GM13977 (cell line): ENCODE measurements at regions not wholly inside any gene's neighbourhood (a gene's known extent, or its start where the extent isn't known, plus 50 kb on each side); places are given as distances from the start of the nearest gene placed in this dataset.

Source experiments
- DNase-seq: peaks from one replicate; pipeline ENCODE4 v3.0.0; 2012; ENCODE audit warnings: low spot score
- in situ Hi-C: fragments of 300-500 bp; cut with MboI; formaldehyde crosslinking; loops from one replicate; pipeline ENCODE4 v1.12.0; 2022; ENCODE audit warnings: low sequenced_read_pairs, low pct_unique_long_range_greater_than_20kb, mixed read lengths, inconsistent platforms; ENCODE audit not compliant: unreplicated experiment
- TF ChIP-seq, protein P1 (sequence below): IDR thresholded peaks from 2 replicates; pipeline ENCODE4 v1.5.1; 2012; ENCODE audit warnings: mild to moderate bottlenecking, control low read depth; ENCODE audit not compliant: insufficient read depth; ENCODE audit errors: extremely low read depth, missing control alignments

DNA sequence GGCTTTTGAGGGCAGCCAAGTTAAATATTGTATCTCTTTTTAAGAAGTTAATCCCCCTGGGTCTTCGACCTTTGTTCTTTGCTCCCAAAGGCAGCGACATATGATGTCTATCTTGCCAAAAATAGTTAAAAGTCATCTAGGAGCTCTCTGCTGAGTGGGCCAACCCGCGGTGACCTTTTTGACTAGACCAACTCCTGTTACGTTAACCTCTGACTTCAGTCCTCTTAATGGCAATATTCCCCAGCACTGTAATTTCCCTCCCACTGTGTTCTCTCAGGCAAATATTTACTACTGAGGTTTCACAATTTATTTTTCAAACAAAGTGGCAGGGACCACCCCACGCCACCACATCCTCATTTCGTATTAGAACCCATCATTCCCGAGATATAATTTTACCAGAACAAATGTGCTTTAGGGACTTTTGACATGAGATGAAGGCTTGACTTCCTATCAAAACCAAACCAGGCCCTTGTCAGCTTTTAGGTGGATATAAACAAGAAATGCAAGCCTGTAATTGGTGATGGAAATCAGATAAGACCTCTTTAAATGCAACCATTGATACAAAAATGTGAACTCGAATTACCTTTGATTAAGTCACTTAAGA is 764.7 kb downstream of the SATB2 start:
- in situ Hi-C loops, result no loop called here
- no peak for DNase-seq
- TF ChIP-seq, protein P1, sequence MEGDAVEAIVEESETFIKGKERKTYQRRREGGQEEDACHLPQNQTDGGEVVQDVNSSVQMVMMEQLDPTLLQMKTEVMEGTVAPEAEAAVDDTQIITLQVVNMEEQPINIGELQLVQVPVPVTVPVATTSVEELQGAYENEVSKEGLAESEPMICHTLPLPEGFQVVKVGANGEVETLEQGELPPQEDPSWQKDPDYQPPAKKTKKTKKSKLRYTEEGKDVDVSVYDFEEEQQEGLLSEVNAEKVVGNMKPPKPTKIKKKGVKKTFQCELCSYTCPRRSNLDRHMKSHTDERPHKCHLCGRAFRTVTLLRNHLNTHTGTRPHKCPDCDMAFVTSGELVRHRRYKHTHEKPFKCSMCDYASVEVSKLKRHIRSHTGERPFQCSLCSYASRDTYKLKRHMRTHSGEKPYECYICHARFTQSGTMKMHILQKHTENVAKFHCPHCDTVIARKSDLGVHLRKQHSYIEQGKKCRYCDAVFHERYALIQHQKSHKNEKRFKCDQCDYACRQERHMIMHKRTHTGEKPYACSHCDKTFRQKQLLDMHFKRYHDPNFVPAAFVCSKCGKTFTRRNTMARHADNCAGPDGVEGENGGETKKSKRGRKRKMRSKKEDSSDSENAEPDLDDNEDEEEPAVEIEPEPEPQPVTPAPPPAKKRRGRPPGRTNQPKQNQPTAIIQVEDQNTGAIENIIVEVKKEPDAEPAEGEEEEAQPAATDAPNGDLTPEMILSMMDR, result no peak

DNA sequence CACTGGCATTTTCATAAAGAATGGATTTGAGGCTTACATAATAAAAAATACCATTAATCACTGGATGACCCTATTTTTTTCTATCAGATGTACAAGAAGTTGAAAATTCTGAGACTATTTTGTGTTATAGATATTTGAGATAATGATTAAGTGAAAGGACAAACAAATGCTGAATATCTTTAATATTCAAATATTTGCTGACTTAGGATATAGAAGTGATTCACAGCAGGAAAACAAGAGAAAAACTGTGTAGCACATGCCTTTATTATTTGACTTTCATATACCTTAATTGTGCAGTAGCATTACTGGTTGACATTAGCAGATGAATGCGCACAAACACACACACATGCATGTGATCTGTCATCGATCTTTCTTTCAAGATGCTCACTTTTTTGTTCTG is 766.5 kb downstream of the SATB2 start:
- TF ChIP-seq, protein P1, result no peak
- in situ Hi-C loops, result no loop called here
- no peak for DNase-seq

DNA sequence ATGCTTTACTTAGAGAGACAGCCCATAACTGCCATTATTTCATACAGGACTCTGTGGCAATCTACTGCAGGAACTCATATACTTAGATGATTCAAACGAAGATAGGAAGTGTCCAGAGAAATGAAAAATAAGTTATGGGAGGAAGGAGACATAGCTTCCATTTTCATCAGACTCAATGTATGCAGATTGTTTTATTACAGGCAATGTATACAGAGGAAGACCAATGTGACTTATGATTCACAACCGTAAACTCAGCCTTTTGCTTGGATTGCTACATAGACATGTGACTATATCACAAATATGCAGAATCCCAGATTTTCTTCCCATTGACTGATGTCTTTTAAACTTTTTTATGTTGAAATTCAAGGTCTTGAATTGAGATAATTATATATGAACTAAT is 793.4 kb downstream of the SATB2 start:
- in situ Hi-C loops, result no loop called here
- TF ChIP-seq, protein P1, result no peak

DNA sequence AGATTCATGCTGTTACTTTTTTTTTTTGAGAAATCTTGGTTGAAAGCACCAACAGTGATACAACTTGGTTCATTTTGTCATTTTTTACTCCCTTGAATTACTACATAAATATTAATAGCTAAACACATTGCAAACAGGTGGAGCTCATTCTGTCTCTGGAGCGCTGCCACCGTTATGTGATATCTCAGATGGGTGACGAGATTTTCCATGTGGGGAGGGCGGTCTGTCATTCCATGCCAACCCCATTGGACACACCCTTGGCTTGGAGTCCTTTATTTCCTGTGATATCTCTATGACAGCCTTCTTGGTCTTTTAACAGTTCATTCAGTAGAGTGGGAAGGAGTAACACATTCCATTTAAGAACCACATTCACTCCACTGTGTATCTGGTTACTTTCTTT is 794.8 kb downstream of the SATB2 start:
- TF ChIP-seq, protein P1, result no peak
- in situ Hi-C loops, result no loop called here
- DNase-seq, result no peak

More for the DNA sequence above, 793.4 kb downstream of the SATB2 start:
- DNase-seq, result no peak

DNA sequence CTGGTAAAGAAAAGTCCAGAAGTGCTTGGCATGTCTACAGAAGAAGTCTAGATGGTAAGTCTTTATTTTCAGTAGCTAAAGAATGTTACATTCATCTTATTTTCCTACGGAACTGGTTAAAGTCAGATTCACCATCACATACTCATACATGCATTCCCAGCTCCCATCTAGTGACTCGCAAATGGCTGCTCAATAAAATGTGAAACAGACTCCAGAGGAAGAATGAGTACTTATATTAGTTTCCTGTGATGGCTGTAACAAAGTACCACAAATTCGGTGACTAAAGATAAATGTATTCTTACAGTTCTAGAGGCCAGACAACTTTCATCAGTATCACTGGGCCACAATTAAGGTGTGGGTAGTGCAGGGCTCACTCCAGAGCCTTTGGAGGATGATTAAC is 797.2 kb downstream of the SATB2 start:
- TF ChIP-seq, protein P1, result no peak
- in situ Hi-C loops, result no loop called here
- no peak for DNase-seq

DNA sequence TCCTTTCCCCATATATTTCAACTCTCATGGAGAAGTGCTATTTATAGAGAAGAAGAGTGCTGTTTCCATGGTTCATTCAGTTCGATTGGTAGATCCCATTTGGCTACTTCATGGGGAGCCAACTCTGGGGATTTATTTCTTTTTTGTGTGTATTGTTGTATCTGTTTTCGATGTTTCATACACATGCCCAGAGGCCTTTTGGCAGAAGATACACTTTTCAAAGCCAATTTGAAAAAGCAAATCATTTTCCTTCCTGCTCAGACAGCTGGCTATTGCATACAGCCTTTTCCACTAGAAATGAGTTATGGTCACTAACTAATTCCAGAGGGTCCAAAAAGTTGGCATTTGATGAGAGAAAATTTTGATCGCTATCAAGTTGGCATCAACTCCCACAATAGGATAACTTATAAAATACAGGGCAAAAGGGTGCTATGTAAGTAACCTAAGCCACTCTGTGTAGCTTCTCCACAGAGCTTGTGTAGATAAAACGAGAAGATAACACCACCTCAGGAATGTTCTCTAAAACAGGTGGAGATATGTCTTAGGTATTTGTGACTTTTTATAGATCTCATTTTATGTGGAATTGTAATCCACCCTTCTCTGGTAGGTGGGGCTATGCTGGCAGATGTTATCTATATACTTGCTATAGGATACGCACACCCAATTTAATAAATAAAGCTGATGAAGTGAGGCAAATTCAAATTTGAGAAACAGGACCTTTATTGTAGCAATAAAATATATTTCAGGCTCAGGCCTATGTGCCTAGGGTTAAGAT is 798.5 kb downstream of the SATB2 start:
- in situ Hi-C loops, result no loop called here
- DNase-seq, result no peak

More for the DNA sequence above, 798.5 kb downstream of the SATB2 start:
- TF ChIP-seq, protein P1, result no peak
